H9 (cell line): ENCODE measurements at regions not wholly inside any gene's neighbourhood (a gene's known extent, or its start where the extent isn't known, plus 50 kb on each side); places are given as distances from the start of the nearest gene placed in this dataset.

Source experiments
- DNase-seq: peaks from one replicate; pipeline ENCODE4 v3.0.0-alpha.2; 2017
- H2AFZ ChIP-seq: one replicate; pipeline ENCODE4 v1.6.1; 2013; ENCODE audit warnings: mild to moderate bottlenecking, low read length, control low read depth, moderate library complexity
- H2AK5ac ChIP-seq: 2 replicates; pipeline ENCODE4 v1.6.1; 2013; ENCODE audit warnings: low read length, control low read depth, mixed read lengths; ENCODE audit not compliant: insufficient read length
- H2BK120ac ChIP-seq: one replicate; pipeline ENCODE4 v1.6.1; 2013; ENCODE audit warnings: low read depth, mild to moderate bottlenecking, low read length, control low read depth, inconsistent platforms; ENCODE audit not compliant: poor library complexity, severe bottlenecking
- H2BK12ac ChIP-seq: 2 replicates; pipeline ENCODE4 v1.6.1; 2013; ENCODE audit warnings: low read length, control low read depth, mixed read lengths, low read depth; ENCODE audit not compliant: insufficient read length
- H2BK15ac ChIP-seq: 2 replicates; pipeline ENCODE4 v1.6.1; 2013; ENCODE audit warnings: low read depth, low read length, control low read depth
- H2BK20ac ChIP-seq: one replicate; pipeline ENCODE4 v1.6.1; 2013; ENCODE audit warnings: low read depth, mild to moderate bottlenecking, low read length, control low read depth, inconsistent platforms; ENCODE audit not compliant: poor library complexity, severe bottlenecking
- H2BK5ac ChIP-seq: 2 replicates; pipeline ENCODE4 v1.6.1; 2013; ENCODE audit warnings: low read length, control low read depth, mixed read lengths; ENCODE audit not compliant: insufficient read length
- H3K14ac ChIP-seq: 2 replicates; pipeline ENCODE4 v1.6.1; 2013; ENCODE audit warnings: low read length, control low read depth; ENCODE audit not compliant: insufficient read depth
- H3K18ac ChIP-seq: 2 replicates; pipeline ENCODE4 v1.6.1; 2013; ENCODE audit warnings: low read depth, mild to moderate bottlenecking, mixed read lengths, low read length, control low read depth; ENCODE audit not compliant: insufficient read length
- H3K23ac ChIP-seq: 2 replicates; pipeline ENCODE4 v1.6.1; 2013; ENCODE audit warnings: low read length, control low read depth, mixed read lengths, low read depth; ENCODE audit not compliant: insufficient read length
- H3K23me2 ChIP-seq: 2 replicates; pipeline ENCODE4 v1.6.1; 2013; ENCODE audit warnings: low read depth, mild to moderate bottlenecking, mixed read lengths, low read length, control low read depth; ENCODE audit not compliant: insufficient read length, poor library complexity, severe bottlenecking
- H3K27ac ChIP-seq: 2 replicates; pipeline ENCODE4 v1.5.1; 2013; ENCODE audit warnings: low read length, control low read depth, mixed read lengths, low read depth; ENCODE audit not compliant: insufficient read length
- H3K27me3 ChIP-seq: 2 replicates; pipeline ENCODE4 v1.6.1; 2013; ENCODE audit warnings: low read length, control low read depth, inconsistent platforms; ENCODE audit not compliant: insufficient read depth
- H3K4ac ChIP-seq: 2 replicates; pipeline ENCODE4 v1.6.1; 2013; ENCODE audit warnings: low read depth, mild to moderate bottlenecking, control low read depth, inconsistent platforms, low read length, moderate library complexity
- H3K4me1 ChIP-seq: 2 replicates; pipeline ENCODE4 v1.6.1; 2013; ENCODE audit warnings: low read length, control low read depth, inconsistent platforms; ENCODE audit not compliant: insufficient read depth
- H3K4me2 ChIP-seq: 2 replicates; pipeline ENCODE4 v1.6.1; 2013; ENCODE audit warnings: low read length, control low read depth, mixed read lengths; ENCODE audit not compliant: insufficient read length, insufficient read depth
- H3K56ac ChIP-seq: 2 replicates; pipeline ENCODE4 v1.6.1; 2013; ENCODE audit warnings: low read depth, mild to moderate bottlenecking, mixed read lengths, low read length, control low read depth; ENCODE audit not compliant: insufficient read length
- H3K79me1 ChIP-seq: 2 replicates; pipeline ENCODE4 v1.6.1; 2013; ENCODE audit warnings: low read depth, mild to moderate bottlenecking, moderate library complexity, low read length, control low read depth, inconsistent platforms; ENCODE audit not compliant: insufficient read depth, poor library complexity, severe bottlenecking
- H3K79me2 ChIP-seq: 2 replicates; pipeline ENCODE4 v1.6.1; 2013; ENCODE audit warnings: low read length, control low read depth, inconsistent platforms; ENCODE audit not compliant: insufficient read depth
- H3K9ac ChIP-seq: 2 replicates; pipeline ENCODE4 v1.6.1; 2013; ENCODE audit warnings: low read length, control low read depth, mixed read lengths; ENCODE audit not compliant: insufficient read length; ENCODE audit errors: extremely low read depth
- H3K9me3 ChIP-seq: one replicate; pipeline ENCODE4 v1.6.1; 2013; ENCODE audit warnings: low read depth, low read length, inconsistent platforms; ENCODE audit not compliant: control insufficient read depth
- H3T11ph ChIP-seq: one replicate; pipeline ENCODE4 v1.6.1; 2013; ENCODE audit warnings: mild to moderate bottlenecking, low read length, control low read depth, inconsistent platforms
- H4K20me1 ChIP-seq: one replicate; pipeline ENCODE4 v1.6.1; 2013; ENCODE audit not compliant: control insufficient read depth, insufficient read length, insufficient read depth
- H4K5ac ChIP-seq: 2 replicates; pipeline ENCODE4 v1.6.1; 2013; ENCODE audit warnings: low read depth, mild to moderate bottlenecking, mixed read lengths, low read length, control low read depth; ENCODE audit not compliant: insufficient read length
- H4K8ac ChIP-seq: replicated peaks from 2 replicates; pipeline ENCODE4 v1.6.1; 2013; ENCODE audit warnings: low read length, control low read depth, mixed read lengths, low read depth; ENCODE audit not compliant: insufficient read length
- H4K91ac ChIP-seq: 2 replicates; pipeline ENCODE4 v1.6.1; 2013; ENCODE audit warnings: low read depth, mild to moderate bottlenecking, moderate library complexity, mixed read lengths, low read length, control low read depth; ENCODE audit not compliant: insufficient read length
- H3K27ac Mint-ChIP-seq, 3 experiments: 2 replicates in 2 of 3; 3 replicates in 1 of 3; pipeline ENCODE4 v1.8.0; 2020 to 2021; ENCODE audit warnings: mixed read lengths in 3 of 3, mild to moderate bottlenecking in 1 of 3, moderate library complexity in 1 of 3
- H3K27me3 Mint-ChIP-seq: 2 replicates; pipeline ENCODE4 v1.8.0; 2021; ENCODE audit warnings: low read depth, mild to moderate bottlenecking, moderate library complexity, mixed read lengths
- H3K36me3 Mint-ChIP-seq, 3 experiments: 2 replicates in 2 of 3; 3 replicates in 1 of 3; pipeline ENCODE4 v1.8.0; 2020 to 2021; ENCODE audit warnings: low read depth in 3 of 3, mixed read lengths in 3 of 3; ENCODE audit not compliant: insufficient read depth in 1 of 3
- H3K4me1 Mint-ChIP-seq, 2 experiments: 2 replicates each; pipeline ENCODE4 v1.8.0; 2020; ENCODE audit warnings: mixed read lengths in 2 of 2
- H3K4me3 Mint-ChIP-seq, 2 experiments: 2 replicates in 1 of 2; 3 replicates in 1 of 2; pipeline ENCODE4 v1.8.0; 2020 to 2021; ENCODE audit warnings: mild to moderate bottlenecking in 2 of 2, mixed read lengths in 2 of 2, moderate library complexity in 1 of 2
- H3K9me3 Mint-ChIP-seq, 2 experiments: 2 replicates in 1 of 2; 3 replicates in 1 of 2; pipeline ENCODE4 v1.8.0; 2020; ENCODE audit warnings: mild to moderate bottlenecking in 2 of 2, mixed read lengths in 2 of 2, moderate library complexity in 1 of 2
- WGBS: extraction: QIAGEN DNeasy Blood & Tissue Kit; methylation state at CpG from one replicate; pipeline ENCODE4 v1.1.7; 2013; ENCODE audit warnings: missing lambda C conversion rate, low lambda C conversion rate, mixed read lengths; ENCODE audit not compliant: insufficient read length; ENCODE audit errors: extremely low coverage; 5-methylcytosine and 5-hydroxymethylcytosine counted together
- TF ChIP-seq, protein P1 (sequence below): fragments of 200-600 bp; sonication (generic); conservative IDR thresholded peaks from 3 replicates; pipeline ENCODE4 v1.8.0; 2021; ENCODE audit warnings: antibody characterized with exemption, mild to moderate bottlenecking

- Histone ChIP-seq H4K5ac (no peak overlapping the region), H3T11ph (no peak overlapping the region), H3K79me2 (no peaks in the 10 kb centered on the region), H4K8ac (no peak overlapping the region), H2AK5ac (no peak overlapping the region), H2BK20ac (no peak overlapping the region), H3K27me3 (no peaks in the 10 kb centered on the region), H2BK15ac (no peak overlapping the region), H2AFZ (no peak overlapping the region), H3K18ac (no peak overlapping the region), H2BK120ac (no peak overlapping the region), H3K4me2 (no peak overlapping the region), H3K9me3 (no peaks in the 10 kb centered on the region), H3K4ac (no peak overlapping the region), H3K79me1 (no peaks in the 10 kb centered on the region), H3K56ac (no peak overlapping the region), H4K20me1 (no peaks in the 10 kb centered on the region), H3K27ac (no peak overlapping the region), H4K91ac (no peak overlapping the region), H3K14ac (no peak overlapping the region), H2BK12ac (no peak overlapping the region), H3K4me1 (no peaks in the 10 kb centered on the region), H3K23me2 (no peaks in the 10 kb centered on the region), H2BK5ac (no peak overlapping the region), H3K9ac (no peak overlapping the region), H3K23ac (no peak overlapping the region)
- TF ChIP-seq, protein P1, sequence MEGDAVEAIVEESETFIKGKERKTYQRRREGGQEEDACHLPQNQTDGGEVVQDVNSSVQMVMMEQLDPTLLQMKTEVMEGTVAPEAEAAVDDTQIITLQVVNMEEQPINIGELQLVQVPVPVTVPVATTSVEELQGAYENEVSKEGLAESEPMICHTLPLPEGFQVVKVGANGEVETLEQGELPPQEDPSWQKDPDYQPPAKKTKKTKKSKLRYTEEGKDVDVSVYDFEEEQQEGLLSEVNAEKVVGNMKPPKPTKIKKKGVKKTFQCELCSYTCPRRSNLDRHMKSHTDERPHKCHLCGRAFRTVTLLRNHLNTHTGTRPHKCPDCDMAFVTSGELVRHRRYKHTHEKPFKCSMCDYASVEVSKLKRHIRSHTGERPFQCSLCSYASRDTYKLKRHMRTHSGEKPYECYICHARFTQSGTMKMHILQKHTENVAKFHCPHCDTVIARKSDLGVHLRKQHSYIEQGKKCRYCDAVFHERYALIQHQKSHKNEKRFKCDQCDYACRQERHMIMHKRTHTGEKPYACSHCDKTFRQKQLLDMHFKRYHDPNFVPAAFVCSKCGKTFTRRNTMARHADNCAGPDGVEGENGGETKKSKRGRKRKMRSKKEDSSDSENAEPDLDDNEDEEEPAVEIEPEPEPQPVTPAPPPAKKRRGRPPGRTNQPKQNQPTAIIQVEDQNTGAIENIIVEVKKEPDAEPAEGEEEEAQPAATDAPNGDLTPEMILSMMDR, result no peak
- Mint-ChIP-seq H3K36me3 (no peaks in the 10 kb centered on the region), H3K27ac (no peak overlapping the region), H3K9me3 (no peaks in the 10 kb centered on the region), H3K27me3 (no peaks in the 10 kb centered on the region; the same call in 1 of the 2 replicates), H3K4me1 (peaks cover 4 to 7% of the 10 kb centered on the region in 2 experiments; a peak in 3 of 4 replicates), H3K4me3 (no peak overlapping the region)
- WGBS, result no CpG with 5 or more reads among the region's 3 CpGs
- no peak for DNase-seq
Measured at GRCh38 chr16:7116734-7117133, 215.9 kb upstream of the RBFOX1 start.
